T47D (cell line): ENCODE measurements at regions not wholly inside any gene's neighbourhood (a gene's known extent, or its start where the extent isn't known, plus 50 kb on each side); places are given as distances from the start of the nearest gene placed in this dataset.
"Not testable (repeated sequence)": the region's sequence is repeated elsewhere in the genome, so short reads cannot be mapped to it uniquely, and the experiment has no call there.

ENCODE experiments used
- DNase-seq, 2 experiments: peaks; one replicate each; pipeline versions ENCODE4 v3.0.0 to v3.0.0-alpha.2; 2011 to 2012; ENCODE audit warnings: low read depth in 1 of 2, low spot score in 1 of 2
- JUND ChIP-seq: IDR thresholded peaks from 2 replicates; pipeline ENCODE4 v1.6.1; 2012; ENCODE audit warnings: low read depth
- in situ Hi-C: cut with HindIII; loops from 2 replicates; pipeline ENCODE4 v1.10.0; 2016; ENCODE audit warnings: low sequenced_read_pairs, low pct_unique_long_range_greater_than_20kb

GRCh38 chr11:121376130-121376529 lies 76.0 kb upstream of the SORL1 start:
- no peak for DNase-seq
- TF ChIP-seq JUND = no peak
- in situ Hi-C loops = no loop called here

- in situ Hi-C loops, DNase-seq: not testable (repeated sequence)
Measured at GRCh38 chr11:121379145-121379810, 72.8 kb upstream of the SORL1 start.

GRCh38 chr11:121383716-121384115 lies 68.4 kb upstream of the SORL1 start:
- no peak for TF ChIP-seq JUND
- DNase-seq = no peak
- in situ Hi-C loops = no loop called here

GRCh38 chr11:121385688-121386087 lies 66.4 kb upstream of the SORL1 start:
- in situ Hi-C loops = no loop called here
- TF ChIP-seq JUND = no peak
- no peak for DNase-seq
